ENCODE measurements at regions not wholly inside any gene's neighbourhood (a gene's known extent, or its start where the extent isn't known, plus 50 kb on each side); places are given as distances from the start of the nearest gene placed in this dataset.

- Histone ChIP-seq H3K4me3 (no peak overlapping the region), H3K36me3 (no peaks in the 10 kb centered on the region), H3K9me3 (no peaks in the 10 kb centered on the region), H3K27me3 (no peaks in the 10 kb centered on the region), H3K27ac (no peak overlapping the region), H3K4me1 (no peaks in the 10 kb centered on the region)
- DNase-seq = no peak
- ATAC-seq (ENCODE audit: low FRiP score in 2 of 2) = no peak
- no peak for TF ChIP-seq POLR2A (IDR thresholded peaks at IDR 0.05)
- no peak for TF ChIP-seq EP300 (IDR thresholded peaks at IDR 0.05)
- no peak for TF ChIP-seq CTCF (IDR thresholded peaks at IDR 0.05)
- no peak for TF ChIP-seq POLR2AphosphoS5 (IDR thresholded peaks at IDR 0.05)
Observed at GRCh38 chr5:58215364-58215763, 244.5 kb downstream of the PLK2 start.

GRCh38 chr5:58211441-58211840, 248.4 kb downstream of the PLK2 start:
- no peak for DNase-seq
- no peaks in the 10 kb centered on the region for H3K27me3 ChIP-seq
- H3K27ac ChIP-seq = no peak overlapping the region
- H3K4me1 ChIP-seq = no peaks in the 10 kb centered on the region
- WGBS, 2 donors = 68 to 82% methylated on average over 1 of the region's 1 CpG
- H3K9me3 ChIP-seq = no peaks in the 10 kb centered on the region
- H3K36me3 ChIP-seq = no peaks in the 10 kb centered on the region
- ATAC-seq (ENCODE audit: low FRiP score in 2 of 2) = no peak
- H3K4me3 ChIP-seq = no peak overlapping the region
- TF ChIP-seq POLR2AphosphoS5 (IDR thresholded peaks at IDR 0.05) (no peak), POLR2A (IDR thresholded peaks at IDR 0.05) (no peak), EP300 (IDR thresholded peaks at IDR 0.05) (no peak), CTCF (IDR thresholded peaks at IDR 0.05) (no peak)

- Histone ChIP-seq H3K9me3 (no peaks in the 10 kb centered on the region), H3K27me3 (no peaks in the 10 kb centered on the region), H3K36me3 (no peaks in the 10 kb centered on the region), H3K27ac (no peak overlapping the region), H3K4me1 (no peaks in the 10 kb centered on the region), H3K4me3 (no peak overlapping the region)
- no peak for ATAC-seq (ENCODE audit: low FRiP score in 2 of 2)
- TF ChIP-seq CTCF (IDR thresholded peaks at IDR 0.05) = no peak
- TF ChIP-seq POLR2A (IDR thresholded peaks at IDR 0.05) = no peak
- TF ChIP-seq POLR2AphosphoS5 (IDR thresholded peaks at IDR 0.05) = no peak
- no peak for TF ChIP-seq EP300 (IDR thresholded peaks at IDR 0.05)
- DNase-seq = no peak
- WGBS, 2 donors = 86 to 87% methylated on average over 7 of the region's 7 CpGs
Observed at GRCh38 chr5:58208674-58209073, 251.2 kb downstream of the PLK2 start.

GRCh38 chr5:58207076-58207475, 252.8 kb downstream of the PLK2 start:
- Histone ChIP-seq H3K36me3 (no peaks in the 10 kb centered on the region), H3K4me1 (no peaks in the 10 kb centered on the region), H3K4me3 (no peak overlapping the region), H3K9me3 (no peaks in the 10 kb centered on the region), H3K27me3 (no peaks in the 10 kb centered on the region), H3K27ac (no peak overlapping the region)
- no peak for ATAC-seq (ENCODE audit: low FRiP score in 2 of 2)
- 41 to 48% methylated on average over 1 of the region's 1 CpG for WGBS, 2 donors
- DNase-seq = no peak
- TF ChIP-seq POLR2AphosphoS5 (IDR thresholded peaks at IDR 0.05) (no peak), EP300 (IDR thresholded peaks at IDR 0.05) (no peak), POLR2A (IDR thresholded peaks at IDR 0.05) (no peak), CTCF (IDR thresholded peaks at IDR 0.05) (no peak)

DNA sequence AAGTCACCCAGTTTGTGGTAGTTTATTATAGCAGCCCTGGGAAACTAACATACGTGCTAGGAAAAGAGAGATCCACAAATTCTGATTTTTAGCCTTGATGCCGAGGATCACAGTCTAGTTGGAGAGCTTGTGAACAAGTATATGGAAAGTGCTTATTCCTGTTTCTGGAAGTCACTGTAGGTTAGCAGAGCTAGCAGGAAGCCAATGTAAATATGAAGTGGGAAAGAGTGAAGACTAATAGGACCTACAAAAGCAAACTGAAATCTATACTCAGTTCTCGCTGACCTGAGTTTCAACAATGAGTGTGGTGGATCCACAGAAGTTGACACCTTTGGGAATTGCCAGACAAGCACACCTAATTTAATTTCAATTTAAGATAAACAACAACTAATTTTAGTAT, 254.9 kb downstream of the PLK2 start:
- no peaks in the 10 kb centered on the region for H3K27me3 ChIP-seq
- no peak overlapping the region for H3K27ac ChIP-seq
- H3K4me3 ChIP-seq = no peak overlapping the region
- ATAC-seq (ENCODE audit: low FRiP score in 2 of 2) = no peak
- no peaks in the 10 kb centered on the region for H3K9me3 ChIP-seq
- H3K4me1 ChIP-seq = no peaks in the 10 kb centered on the region
- no peak for DNase-seq
- no peaks in the 10 kb centered on the region for H3K36me3 ChIP-seq
- WGBS, 2 donors = 85 to 87% methylated on average over 3 of the region's 3 CpGs
- TF ChIP-seq CTCF (IDR thresholded peaks at IDR 0.05) (no peak), POLR2AphosphoS5 (IDR thresholded peaks at IDR 0.05) (no peak), POLR2A (IDR thresholded peaks at IDR 0.05) (no peak), EP300 (IDR thresholded peaks at IDR 0.05) (no peak)
